T-helper 1 cell treated with Interleukin-12 subunit alpha and Interleukin-12 subunit beta and Interleukin-4 antibody, amounts not matched to agents 30 ng/mL and 1 ng/mL, for 36 hours (primary cell): ENCODE measurements at regions not wholly inside any gene's neighbourhood (a gene's known extent, or its start where the extent isn't known, plus 50 kb on each side); places are given as distances from the start of the nearest gene placed in this dataset.
"Not testable (repeated sequence)": the region's sequence is repeated elsewhere in the genome, so short reads cannot be mapped to it uniquely, and the experiment has no call there.

Experiments
- intact Hi-C: fragments of 100-400 bp; cut with micrococcal nuclease; formaldehyde crosslinking; loops from one replicate; pipeline ENCODE4 v1.15.1; 2024

- intact Hi-C loops: not testable (repeated sequence)
These were observed 111.4 kb upstream of the METTL9 start for GRCh38 chr16:21487956-21488355.

DNA sequence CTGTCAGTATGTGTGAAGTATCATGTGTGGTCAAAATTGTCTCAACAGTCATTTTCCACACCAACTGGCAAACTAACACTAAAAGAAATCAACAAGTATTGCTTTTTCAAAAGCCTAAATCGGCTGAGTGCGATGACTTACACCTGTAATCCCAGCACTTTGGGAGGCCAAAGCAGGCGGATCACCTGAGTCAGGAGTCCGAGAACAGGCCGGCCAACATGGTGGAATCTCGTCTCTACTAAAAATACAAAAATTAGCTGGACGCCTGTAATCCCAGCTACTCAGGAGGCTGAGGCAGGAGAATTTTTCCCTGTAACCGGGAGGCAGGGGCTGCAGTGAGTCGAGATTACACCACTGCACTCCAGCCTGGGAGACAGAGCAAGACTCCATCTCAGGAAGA is 100.3 kb upstream of the METTL9 start:
- intact Hi-C loops: not testable (repeated sequence)

DNA sequence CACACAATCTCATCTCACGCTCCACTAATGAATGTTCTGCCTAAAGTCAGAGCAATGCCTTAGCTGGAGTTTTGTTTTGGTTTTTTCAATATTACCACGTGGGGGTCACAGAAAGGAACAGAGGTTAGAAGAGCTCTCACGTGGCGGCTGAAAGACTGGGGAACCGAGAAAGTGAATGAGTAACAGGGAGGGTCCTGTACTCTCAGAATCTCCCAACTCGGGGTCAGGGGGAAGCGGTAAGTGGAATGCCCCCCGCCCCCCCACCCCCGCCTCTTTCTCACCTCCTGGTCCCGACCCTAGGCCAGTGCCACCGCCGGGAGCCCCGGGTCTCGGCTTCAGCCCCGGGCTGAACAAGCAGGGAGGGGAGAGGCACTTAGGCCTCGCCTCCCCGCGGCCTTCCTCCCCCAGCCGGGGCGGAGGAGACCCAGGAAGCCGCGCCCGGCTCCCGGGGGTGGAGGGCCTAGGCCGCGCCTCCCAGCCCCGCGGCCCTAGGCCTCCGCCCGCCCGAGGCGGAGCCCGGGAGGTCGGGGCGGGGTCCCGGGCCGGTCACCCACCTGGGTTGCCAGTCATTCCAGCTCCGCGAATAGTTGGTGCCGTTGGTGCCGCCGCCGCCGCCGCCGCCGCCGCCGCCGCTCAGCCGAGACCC is 98.0 kb upstream of the METTL9 start:
- intact Hi-C loops: loop anchor here (5.0 to 10.0 kb wide), 5 partner anchors 53 to 759 kb away; partner anchors contain the start of genes ACSM3, THUMPD1 and UQCRC2

DNA sequence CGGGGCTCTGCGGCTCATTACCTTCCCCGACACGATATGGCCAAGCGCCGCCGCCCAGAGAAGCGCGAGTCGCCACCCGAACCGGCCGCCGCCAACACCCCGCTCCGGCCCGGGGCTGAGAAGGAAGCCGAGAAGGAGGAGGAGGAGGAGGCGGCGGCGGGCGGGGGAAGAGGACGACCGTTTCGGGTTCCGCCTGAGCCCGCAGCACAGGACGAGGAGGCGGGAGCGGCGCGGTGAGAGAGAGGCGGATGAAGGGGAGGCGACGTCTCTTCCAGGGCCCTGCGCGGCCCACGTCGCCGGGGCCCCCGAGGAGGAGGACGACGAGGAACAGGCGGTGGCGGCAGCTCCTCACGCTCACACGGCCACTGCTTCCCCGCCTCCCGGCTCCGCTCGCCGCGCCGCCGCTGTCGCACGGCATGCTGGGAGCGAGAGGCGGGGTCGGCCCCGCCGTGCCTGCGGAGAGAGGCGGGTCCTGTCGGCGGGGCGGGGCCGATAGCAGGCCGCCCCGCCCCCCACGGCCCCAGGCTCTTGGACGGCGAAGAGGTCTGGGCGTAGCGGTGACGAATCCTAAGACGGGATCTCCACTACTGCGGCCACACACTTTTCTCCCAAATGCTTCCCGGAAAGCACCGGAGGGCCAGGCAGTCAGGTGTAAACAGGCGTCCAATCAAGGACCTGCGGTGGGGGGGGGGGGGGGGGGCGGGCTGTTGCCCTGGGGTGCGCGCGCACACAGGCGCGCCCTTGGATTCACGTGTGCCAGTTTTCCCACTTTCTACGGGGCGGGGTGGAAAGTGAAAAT is 97.3 kb upstream of the METTL9 start:
- intact Hi-C loops: loop anchor here (1.0 to 10.0 kb wide), 7 partner anchors 18 to 760 kb away; partner anchors contain the start of genes ACSM3, THUMPD1 and UQCRC2

DNA sequence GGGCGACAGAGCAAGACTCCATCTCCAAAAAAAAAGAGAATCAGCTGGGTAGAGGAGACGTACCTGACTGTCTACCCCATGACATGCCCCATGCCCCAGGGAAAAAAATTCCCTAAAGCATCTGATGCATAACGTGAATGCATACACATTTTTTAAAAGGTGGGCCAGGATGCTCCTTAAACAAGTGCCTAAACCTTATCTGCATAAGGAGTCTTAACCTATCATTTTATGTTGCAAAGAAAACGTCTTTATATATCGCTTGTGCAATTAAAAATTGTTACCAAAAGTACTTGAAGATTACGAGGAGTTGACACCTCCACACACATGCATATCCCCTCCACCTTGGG is 95.8 kb upstream of the METTL9 start:
- intact Hi-C loops: loop anchor here (5.0 to 10.0 kb wide), 5 partner anchors 51 to 761 kb away; partner anchors contain the start of genes ACSM3, THUMPD1 and UQCRC2

DNA sequence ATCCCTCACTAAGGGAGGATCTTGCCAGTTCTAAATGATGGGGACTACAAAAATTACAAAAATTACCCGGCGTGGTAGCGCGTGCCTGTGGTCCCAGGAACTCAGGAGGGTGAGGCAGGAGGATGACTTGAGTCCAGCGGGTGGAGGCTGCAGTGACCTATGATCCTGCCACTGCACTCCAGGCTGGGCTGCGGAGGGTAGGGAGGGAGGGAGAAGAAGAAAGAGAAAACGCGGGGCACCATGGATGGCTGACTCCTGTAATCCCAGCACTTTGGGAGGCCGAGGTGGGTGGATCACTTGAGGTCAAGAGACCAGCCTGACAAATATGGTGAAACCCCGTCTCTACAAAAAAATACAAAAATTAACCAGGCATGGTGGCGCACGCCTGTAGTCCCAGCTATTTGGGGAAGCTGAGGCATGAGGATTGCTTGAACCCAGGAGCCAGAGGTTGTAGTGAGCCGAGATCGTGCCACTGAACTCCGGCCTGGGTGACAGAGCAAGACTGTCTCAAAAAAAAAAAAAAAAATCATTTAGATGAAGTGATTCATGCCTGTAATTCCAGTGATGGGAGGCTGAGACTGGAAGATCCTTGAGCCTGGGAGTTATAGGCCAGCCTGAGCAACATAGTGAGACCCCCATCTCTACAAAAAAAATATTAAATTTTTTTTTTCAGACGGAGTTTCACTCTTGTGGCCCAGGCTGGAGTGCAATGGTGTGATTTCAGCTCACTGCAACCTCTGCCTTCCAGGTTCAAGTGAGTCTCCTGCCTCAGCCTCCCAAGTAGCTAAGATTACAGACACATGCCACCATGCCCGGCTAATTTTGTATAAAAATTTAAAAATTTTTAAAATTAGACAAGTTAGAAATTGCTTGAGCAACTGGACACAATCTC is 95.2 kb upstream of the METTL9 start:
- intact Hi-C loops: loop anchor here (5.0 to 10.0 kb wide), 5 partner anchors 51 to 762 kb away; partner anchors contain the start of genes ACSM3, THUMPD1 and UQCRC2

DNA sequence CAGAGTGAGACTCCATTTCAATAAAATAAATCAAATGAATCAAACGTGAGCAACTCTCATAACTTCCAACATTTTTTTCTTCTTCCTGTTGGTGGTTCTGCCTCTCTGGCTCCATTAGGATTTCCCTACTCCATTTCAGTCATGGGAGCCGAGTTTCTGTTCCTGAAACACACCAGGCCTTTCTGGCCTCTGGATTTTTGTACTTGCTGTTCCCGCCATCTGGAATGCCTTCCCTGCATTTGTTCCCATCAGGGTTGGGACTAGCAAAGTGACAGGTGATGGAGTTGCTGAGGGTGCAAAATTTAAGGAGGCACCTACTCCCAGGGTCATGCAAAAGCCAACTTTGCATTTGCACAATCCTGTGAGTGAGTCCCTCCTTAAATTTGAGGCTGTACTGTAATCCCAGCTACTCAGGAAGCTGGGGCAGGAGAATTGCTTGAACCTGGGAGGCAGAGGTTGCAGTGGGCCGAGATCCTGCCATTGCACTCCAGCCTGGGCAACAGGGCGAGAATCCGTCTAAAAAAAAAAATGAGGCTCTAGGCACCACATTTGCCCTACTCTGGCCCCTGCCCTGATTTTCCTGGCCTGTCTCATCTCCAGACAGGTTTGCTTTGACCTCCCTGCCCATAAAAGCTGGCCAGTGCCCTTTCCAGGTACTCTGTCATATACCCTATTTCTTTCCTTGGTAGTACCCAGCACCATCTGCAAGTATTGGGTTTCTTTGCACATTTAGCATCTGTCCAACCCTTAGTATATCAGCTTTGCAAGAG is 93.4 kb upstream of the METTL9 start:
- intact Hi-C loops: loop anchor here (10.0 kb wide), 2 partner anchors 49 to 449 kb away; partner anchors contain the start of gene UQCRC2

- intact Hi-C loops: loop anchor here (1.0 to 10.0 kb wide), 3 partner anchors 11 to 448 kb away; partner anchors contain the start of gene UQCRC2
These were observed 92.4 kb upstream of the METTL9 start for GRCh38 chr16:21506857-21507456.

- intact Hi-C loops: loop anchor here (1.0 to 10.0 kb wide), 3 partner anchors 11 to 447 kb away; partner anchors contain the start of gene UQCRC2
These were observed 91.6 kb upstream of the METTL9 start for GRCh38 chr16:21507631-21508305.

GRCh38 chr16:21508661-21509436 is 90.5 kb upstream of the METTL9 start:
- intact Hi-C loops: loop anchor here (10.0 kb wide), 2 partner anchors 46 to 446 kb away; partner anchors contain the start of gene UQCRC2

DNA sequence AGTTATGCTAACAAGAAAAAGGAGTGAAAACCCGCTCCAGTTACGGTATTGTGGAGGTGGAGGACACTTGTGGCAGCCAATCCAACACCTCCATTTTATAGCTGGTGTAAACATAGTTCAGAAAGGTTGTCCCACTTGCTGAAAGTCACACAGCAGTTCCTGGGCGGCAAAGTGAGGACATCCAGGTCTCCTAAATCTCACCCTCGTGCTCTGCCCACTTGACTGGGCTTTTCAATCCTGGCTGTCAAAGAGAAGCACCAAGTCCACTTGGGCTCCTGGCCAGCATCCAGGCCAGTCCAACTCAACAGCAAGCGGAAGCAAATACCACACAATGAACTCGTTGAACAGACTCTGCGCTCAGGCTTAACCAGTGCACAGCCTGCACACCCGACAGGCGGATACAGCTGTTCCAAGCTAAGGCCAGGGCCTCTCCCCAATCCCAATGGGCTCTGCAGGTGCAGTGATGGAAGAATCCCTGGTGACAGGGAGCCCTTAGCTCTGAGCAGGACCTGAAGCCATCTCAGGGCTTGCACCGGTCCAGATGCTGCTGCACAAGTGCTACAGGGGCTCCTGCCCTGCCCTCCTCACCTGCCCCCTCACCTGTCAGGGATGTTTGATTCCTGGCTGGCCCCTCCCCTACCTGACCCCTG is 89.8 kb upstream of the METTL9 start:
- intact Hi-C loops: loop anchor here (10.0 kb wide), 2 partner anchors 45 to 445 kb away; partner anchors contain the start of gene UQCRC2

GRCh38 chr16:21510869-21511255 is 88.5 kb upstream of the METTL9 start:
- intact Hi-C loops: not testable (repeated sequence)

DNA sequence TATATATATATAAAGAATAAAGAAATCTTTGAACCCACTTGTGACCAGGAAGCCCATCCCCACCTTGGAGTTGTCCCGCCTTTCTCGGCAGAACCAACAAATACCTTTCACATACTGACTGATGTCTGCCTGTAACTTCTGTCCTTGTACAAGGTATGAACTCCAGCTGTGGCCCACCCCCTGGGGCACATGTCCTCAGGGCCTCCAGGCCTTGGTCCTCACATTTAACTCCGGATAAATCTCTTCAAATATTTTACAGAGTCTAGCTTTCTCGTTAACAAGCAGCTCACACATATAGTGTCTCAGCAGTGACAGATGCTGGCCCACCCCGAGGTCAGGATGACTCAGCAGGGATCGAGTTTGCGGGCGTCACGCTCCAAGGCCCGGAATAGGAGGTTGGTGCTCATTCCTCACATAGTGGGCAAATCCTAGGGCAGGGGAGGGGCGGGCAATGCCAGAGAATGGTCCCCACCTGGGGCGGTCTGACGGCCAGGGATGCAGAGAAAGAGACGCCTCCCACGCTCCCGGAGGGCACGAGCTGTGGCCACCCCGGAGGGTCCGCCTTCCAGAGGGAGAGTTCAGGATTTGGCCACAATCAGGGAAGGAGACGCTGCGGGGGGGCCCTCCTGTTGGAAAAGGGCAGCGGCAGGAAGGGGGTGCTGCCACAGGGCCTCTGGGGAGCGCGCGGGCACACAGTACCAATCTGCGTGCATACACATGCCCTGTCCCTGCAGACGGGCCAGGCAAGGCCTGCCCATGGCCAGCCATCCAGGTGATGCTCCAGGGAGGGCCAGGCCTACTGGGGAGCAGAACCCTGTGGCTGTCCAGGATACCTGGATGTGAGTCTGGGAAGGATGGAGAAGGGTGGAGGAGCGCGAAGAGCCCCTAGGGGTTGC is 87.8 kb upstream of the METTL9 start:
- intact Hi-C loops: not testable (repeated sequence)

GRCh38 chr16:21512280-21513192 is 86.8 kb upstream of the METTL9 start:
- intact Hi-C loops: not testable (repeated sequence)

DNA sequence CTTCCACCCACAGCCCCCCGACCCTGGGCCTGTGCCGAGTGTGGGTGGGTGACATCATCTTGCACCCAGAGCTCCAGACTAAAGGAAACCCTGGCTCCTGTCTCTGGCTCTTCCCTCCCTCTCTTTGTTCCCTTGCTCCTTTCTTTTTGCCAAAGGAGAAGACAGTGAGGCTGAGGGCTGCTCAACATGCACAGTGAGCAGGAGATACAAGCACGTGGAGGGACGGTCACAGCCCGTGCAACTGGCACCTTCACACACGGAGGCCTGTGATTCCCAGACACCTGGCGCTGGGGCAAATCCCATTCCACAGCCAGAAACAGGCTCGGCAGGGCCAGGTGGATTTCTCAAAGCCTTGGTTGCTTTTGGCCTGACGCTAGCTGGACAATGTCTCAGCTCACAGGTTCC is 86.0 kb upstream of the METTL9 start:
- intact Hi-C loops: not testable (repeated sequence)
